NCI-H2196 (cell line): ENCODE measurements at regions not wholly inside any gene's neighbourhood (a gene's known extent, or its start where the extent isn't known, plus 50 kb on each side); places are given as distances from the start of the nearest gene placed in this dataset.
"Not testable (repeated sequence)": the region's sequence is repeated elsewhere in the genome, so short reads cannot be mapped to it uniquely, and the experiment has no call there.

Experiments
- DNase-seq: peaks from one replicate; lab custom pipeline; 2025; ENCODE audit not compliant: unreplicated experiment; lab: John Stamatoyannopoulos, UW

DNA sequence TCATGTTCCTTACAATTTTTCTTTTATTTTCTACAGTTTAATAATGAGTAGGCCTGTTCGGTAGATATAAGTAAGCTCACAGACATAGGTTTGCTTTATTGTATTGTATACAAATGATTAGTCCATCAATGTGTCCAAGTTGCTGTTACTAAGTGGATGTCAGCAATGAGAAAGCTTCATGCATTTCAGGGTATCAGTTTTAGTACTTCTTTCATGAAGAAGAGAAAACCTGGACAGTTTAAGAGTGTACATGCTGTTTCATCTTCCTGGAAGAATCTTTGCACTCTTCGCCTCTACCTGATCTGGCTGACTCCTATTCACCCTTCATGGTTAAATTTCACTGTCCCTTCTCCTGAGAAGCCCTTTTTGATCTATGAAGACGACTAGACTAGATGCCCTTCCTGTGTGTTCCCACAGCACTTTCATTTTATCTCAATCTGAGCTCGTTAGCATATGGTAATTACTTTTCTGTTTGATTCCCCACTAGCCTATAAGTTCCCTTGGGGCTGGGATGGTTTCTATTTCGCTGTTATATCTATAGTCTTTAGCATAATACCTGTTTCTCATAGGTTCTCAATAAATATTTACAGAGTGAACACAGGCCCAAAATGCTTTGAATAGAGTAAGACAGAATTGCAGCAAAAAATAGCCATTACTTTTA is 70.7 kb downstream of the CETN3 start:
- DNase-seq, result no peak

GRCh38 chr5:90337449-90338052 is 72.0 kb downstream of the CETN3 start:
- no peak for DNase-seq

GRCh38 chr5:90336752-90337151 is 72.8 kb downstream of the CETN3 start:
- no peak for DNase-seq

DNA sequence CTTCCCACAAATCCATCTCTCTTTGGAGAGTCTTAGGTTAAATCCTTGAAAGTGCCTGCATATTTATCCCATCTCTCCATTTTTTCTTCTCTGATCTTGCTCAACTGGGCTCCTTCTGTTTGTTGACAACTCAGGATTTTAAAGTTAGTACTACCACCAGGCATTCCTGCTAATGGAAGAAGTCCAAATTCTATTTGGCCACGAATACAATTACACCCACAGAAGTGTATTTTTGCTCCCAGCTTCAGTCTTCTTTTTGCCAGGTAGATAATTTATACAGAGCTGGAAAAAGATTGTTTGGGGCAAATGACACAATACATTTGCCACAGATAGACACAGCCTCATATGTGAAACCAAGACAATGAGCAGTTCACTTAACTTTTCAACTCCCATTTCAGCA is 74.8 kb downstream of the CETN3 start:
- no peak for DNase-seq

DNA sequence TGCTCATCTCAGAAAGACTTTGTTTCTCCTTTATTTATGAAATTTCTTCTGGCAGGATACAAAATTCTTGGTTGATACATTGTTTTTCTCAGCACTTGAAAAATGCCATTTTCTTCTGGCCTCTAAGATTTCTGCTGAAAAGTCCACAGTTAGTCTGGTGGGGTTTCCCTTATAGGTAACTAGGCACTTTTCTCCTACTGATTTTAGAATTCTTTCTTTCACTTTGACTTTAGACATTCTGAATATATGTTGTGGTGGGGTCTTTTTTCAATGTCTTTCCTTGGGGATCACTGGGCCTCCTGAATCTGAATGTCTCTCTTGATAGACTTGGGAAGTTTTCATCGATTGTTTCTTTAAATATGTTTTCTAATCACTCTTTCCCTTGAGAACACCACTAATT is 79.6 kb downstream of the CETN3 start:
- no peak for DNase-seq

DNA sequence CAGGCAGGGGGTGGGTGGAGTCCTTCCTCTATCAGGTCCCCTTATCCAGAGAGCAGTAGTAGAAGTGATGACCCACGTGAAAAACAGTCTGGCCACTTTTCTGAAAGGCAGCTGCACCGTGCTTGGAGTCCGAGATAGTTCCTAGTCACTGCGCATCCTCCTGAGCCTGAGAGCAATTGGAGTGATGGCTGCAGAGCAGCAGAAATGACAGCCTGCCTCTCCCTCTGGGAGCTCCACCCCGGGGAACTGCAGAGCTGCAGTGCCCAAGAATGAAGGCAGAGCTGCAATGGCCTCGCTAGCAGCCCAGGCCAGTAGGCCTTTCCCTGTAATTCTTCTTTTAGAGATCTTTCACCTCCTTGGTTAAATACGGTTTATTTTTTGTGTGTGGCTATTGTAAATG is 82.6 kb downstream of the CETN3 start:
- no peak for DNase-seq

DNA sequence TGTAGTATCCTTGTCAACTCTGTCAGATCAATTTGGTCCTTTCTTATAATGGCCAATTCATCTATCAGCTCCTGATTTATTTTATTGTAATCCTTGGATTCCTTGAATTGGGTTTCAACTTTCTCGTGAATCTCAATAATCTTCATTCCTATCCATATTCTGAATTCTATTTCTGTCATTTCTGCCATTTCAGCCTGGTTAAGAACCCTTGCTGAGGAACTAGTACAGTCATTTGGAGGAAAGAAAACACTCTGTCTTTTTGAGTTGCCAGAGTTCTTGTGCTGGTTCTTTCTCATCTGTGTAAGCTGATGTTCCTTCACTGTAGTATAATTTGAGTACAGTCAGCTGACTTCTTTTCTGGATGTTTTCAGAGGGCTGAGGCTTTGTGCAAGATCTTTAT is 84.5 kb downstream of the CETN3 start:
- DNase-seq, result no peak

DNA sequence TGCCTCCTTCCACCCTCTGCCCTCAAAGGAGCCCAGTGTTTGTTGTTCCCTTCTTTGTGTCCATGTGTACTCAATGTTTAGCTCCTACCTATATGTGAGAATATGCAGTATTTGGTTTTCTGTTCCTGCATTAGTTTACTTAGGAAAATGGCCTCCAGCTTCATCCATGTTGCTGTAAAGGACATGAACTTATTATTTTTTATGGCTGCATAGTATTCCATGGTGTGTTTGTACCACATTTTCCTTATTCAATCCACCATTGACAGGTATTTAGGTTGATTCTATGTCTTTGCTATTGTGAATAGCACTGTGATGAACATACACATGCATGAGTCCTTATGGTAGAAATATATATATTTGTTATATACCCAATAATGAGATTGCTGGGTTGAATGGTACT is 89.2 kb downstream of the CETN3 start:
- not testable (repeated sequence) for DNase-seq

GRCh38 chr5:90312027-90312426 is 97.5 kb downstream of the CETN3 start:
- DNase-seq, result no peak

DNA sequence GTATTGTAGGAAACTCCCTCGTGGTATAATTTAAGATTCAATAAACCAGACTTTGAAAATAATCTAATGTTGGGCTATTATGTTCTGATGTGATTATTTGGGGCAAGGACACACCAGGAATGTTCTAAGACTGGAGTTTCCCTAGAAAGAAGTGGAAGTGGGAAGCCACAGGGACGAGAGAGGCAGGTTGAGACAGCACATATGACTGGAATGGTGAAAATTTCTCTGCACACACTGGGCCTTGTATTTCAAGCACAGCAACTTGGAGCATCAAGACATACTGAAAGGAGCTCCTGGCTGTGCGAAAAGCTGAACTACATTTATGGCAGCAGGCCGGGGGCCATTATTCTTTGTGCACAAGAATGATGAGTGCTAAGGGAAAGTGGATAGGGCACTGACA is 98.2 kb downstream of the CETN3 start:
- no peak for DNase-seq

DNA sequence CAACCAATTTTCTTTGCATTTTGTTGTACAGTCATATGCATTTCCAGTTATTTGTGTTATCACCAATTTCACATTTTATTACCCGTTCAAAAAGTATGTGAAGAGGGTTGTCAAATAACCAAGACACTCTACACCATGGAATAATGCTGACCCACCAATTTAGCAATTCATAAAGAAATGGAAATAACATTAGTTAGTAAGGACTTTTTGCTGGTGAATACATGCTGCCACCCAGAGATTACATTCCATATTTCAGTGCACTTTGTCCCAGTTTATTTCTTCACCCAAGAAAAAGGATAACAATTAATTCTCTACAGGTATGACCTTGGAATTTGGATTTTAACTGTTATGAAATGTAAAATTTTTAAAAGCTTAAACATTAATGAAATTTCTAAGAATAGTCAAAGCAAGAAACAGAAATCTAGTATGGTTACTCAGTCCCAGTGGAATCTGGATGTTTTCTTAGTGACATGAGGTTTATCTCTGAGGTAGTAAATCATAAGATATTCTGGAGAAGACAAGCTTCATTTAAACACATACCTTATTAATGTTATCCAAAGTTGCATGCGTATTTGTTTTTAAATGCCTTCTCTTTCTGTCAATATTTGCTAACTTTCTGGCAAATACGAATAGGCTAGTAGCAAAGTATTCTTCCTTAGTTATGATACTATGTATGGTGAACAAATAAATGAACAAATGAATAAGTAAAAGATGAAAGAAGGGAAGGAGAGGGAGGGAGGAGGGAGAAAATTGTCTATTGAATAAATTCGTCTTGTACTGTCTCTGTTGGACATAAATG is 100.6 kb downstream of the CETN3 start:
- no peak for DNase-seq

DNA sequence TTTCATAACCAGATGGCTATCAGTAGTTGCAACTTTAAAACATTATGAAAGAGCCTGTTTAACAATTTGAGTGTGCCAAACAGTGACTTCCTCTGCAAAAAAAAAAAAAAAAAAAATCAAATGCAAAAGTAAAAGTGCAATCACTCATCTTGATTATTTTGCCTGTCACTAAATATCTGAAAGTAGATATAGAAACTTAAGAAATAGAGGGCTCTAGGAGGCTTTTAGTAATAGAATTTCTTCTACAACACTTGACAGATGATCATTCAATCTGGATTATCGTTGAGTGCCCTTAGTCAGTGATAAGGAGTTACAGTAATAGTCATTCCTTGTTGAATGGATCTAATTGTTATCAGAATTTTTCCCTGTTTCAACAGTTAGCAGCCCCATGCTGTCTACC is 101.8 kb downstream of the CETN3 start:
- DNase-seq, result no peak

GRCh38 chr5:90307322-90307721 is 102.2 kb downstream of the CETN3 start:
- no peak for DNase-seq

- no peak for DNase-seq
Observed at GRCh38 chr5:90306613-90307012, 102.9 kb downstream of the CETN3 start.

- DNase-seq, result no peak
Observed at GRCh38 chr5:90305041-90305720, 104.4 kb downstream of the CETN3 start.

DNA sequence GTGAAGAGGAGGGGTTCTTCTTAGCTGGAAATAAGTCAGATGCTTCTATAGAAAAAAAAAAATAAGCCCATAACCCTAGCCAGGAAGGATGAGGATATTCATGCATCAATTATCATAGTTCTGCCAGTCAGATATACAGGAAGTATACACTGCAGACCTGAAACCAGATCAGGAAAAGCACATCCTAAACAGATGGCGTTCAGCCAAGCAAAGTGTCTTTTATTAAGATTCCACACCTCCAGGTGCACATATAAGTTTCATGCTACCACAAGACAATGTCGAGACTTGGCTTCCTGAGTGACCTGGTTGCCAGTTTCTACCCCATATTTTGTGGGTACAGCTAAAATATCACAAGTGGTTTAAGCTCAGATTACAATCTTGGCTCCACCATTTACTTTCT is 108.3 kb downstream of the CETN3 start:
- DNase-seq, result no peak

DNA sequence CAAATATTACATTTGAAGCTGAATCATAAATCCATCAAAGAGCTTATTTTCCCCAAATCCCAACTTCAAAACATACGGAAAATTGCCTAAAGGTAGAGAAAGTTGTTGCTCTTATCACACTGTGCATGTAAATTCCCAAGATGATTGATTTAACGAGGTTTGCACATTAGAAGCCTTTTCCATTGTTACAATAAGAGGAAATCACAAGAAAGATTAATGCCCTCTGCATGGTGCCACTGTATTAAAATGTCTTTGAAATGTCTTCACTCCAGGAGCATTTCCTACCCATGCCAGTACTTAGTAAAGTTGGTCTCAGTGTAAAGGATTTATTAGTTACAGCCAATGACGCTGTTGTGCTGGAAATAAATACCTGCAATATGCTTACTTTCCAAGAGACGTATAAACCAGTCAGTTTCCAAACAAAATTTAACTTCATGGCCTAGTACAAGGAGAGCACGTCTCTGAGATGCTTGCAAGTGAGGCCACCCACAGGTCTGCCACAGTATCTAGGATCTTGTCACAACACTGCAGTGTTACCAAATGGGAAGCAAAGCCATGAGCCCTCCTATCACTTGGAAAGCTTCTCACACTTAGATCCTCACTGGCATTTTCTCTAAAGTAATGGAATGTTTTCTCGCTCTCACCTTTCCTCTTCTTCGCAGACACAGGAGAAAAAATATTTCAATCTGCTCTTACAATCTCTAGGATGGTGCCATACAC is 112.4 kb downstream of the CETN3 start:
- no peak for DNase-seq

GRCh38 chr5:90294604-90295003 is 115.0 kb downstream of the CETN3 start:
- no peak for DNase-seq

- no peak for DNase-seq
Observed at GRCh38 chr5:90293931-90294330, 115.6 kb downstream of the CETN3 start.

DNA sequence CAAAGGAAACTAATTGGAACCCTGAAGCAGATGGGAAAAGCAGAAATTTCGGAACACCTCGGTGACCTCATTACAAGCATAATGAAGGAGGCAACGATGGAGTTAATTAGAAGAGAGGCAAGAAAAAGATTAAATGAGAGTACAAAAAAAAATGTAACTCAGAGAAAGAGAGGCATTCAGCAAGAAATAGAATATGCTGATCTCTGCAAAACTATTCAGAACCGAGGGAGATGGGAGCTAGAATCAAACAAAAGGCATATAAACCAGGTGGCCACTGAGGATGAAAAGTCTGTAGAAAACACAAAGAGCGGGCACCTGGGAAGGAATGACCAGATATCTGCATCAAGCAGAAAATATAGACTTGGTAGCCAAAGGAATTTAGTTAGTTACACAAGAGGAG is 118.9 kb downstream of the CETN3 start:
- DNase-seq, result no peak

DNA sequence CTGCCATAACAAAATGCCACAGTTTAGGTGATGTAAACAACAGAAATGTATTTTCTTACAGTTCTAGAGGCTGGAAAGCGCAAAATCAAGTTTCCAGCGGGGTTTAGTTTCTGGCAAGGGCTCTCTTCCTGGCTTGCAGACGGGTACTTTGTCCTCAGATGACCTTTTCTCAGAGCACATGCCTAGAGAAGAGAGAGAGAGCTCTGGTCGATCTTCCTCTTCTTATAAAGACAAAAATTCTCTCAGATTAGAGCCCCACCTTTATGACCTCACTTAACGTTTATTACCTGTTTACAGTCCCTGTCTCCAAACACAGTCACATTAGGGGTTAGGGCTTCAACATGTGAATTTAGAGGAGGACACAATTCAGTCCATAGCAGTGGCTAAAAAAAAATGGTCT is 119.7 kb downstream of the CETN3 start:
- DNase-seq, result no peak
